ENCODE measurements at regions not wholly inside any gene's neighbourhood (a gene's known extent, or its start where the extent isn't known, plus 50 kb on each side); places are given as distances from the start of the nearest gene placed in this dataset.

GRCh38 chr9:26034786-26035185 lies 356.5 kb upstream of the TUSC1 start:
- no peak for DNase-seq (ENCODE audit: low spot score in 2 of 2)
- TF ChIP-seq POLR2A (IDR thresholded peaks at IDR 0.05): no peak
- 85 to 94% methylated on average over 6 of the region's 6 CpGs for WGBS, 2 donors
- intact Hi-C loops (cut with DNase I; ENCODE audit: low total_unique reads): no loop called here
- H3K4me3 ChIP-seq (ENCODE audit: low read depth, poor library complexity, severe bottlenecking): no peak overlapping the region

- TF ChIP-seq POLR2A (IDR thresholded peaks at IDR 0.05): no peak
- TF ChIP-seq CTCF (IDR thresholded peaks at IDR 0.05): no peak
- DNase-seq (ENCODE audit: low spot score in 2 of 2): no peak
- H3K4me3 ChIP-seq (ENCODE audit: low read depth, poor library complexity, severe bottlenecking): no peak overlapping the region
- 47 to 54% methylated on average over 3 of the region's 3 CpGs for WGBS, 2 donors
- intact Hi-C loops (cut with DNase I; ENCODE audit: low total_unique reads): no loop called here
These were observed 355.1 kb upstream of the TUSC1 start for GRCh38 chr9:26033336-26033735.

- no peak for TF ChIP-seq CTCF (IDR thresholded peaks at IDR 0.05)
- H3K4me3 ChIP-seq (ENCODE audit: low read depth, poor library complexity, severe bottlenecking): no peak overlapping the region
- no peak for DNase-seq (ENCODE audit: low spot score in 2 of 2)
- intact Hi-C loops (cut with DNase I; ENCODE audit: low total_unique reads): no loop called here
- WGBS, 2 donors: 82 to 89% methylated on average over 2 of the region's 2 CpGs
These were observed 348.3 kb upstream of the TUSC1 start for GRCh38 chr9:26026423-26027100.

- no peak for DNase-seq (ENCODE audit: low spot score in 2 of 2)
- intact Hi-C loops (cut with DNase I; ENCODE audit: low total_unique reads): no loop called here
- TF ChIP-seq POLR2A (IDR thresholded peaks at IDR 0.05): no peak
- TF ChIP-seq CTCF (IDR thresholded peaks at IDR 0.05): no peak
- H3K4me3 ChIP-seq (ENCODE audit: low read depth, poor library complexity, severe bottlenecking): no peak overlapping the region
These were observed 335.0 kb upstream of the TUSC1 start for GRCh38 chr9:26013199-26013598.

- 94 to 95% methylated on average over 3 of the region's 3 CpGs for WGBS, 2 donors
- TF ChIP-seq POLR2A (IDR thresholded peaks at IDR 0.05): no peak
- intact Hi-C loops (cut with DNase I; ENCODE audit: low total_unique reads): no loop called here
- DNase-seq (ENCODE audit: low spot score in 2 of 2): no peak
- no peak overlapping the region for H3K4me3 ChIP-seq (ENCODE audit: low read depth, poor library complexity, severe bottlenecking)
These were observed 334.6 kb upstream of the TUSC1 start for GRCh38 chr9:26012797-26013196.

GRCh38 chr9:25994605-25995004 lies 316.4 kb upstream of the TUSC1 start:
- TF ChIP-seq POLR2A (IDR thresholded peaks at IDR 0.05) (no peak), CTCF (IDR thresholded peaks at IDR 0.05) (no peak)
- 69 to 78% methylated on average over 6 of the region's 6 CpGs for WGBS, 2 donors
- H3K4me3 ChIP-seq (ENCODE audit: low read depth, poor library complexity, severe bottlenecking): no peak overlapping the region
- DNase-seq (ENCODE audit: low spot score in 2 of 2): no peak
- intact Hi-C loops (cut with DNase I; ENCODE audit: low total_unique reads): no loop called here

- TF ChIP-seq POLR2A (IDR thresholded peaks at IDR 0.05) (no peak), CTCF (IDR thresholded peaks at IDR 0.05) (no peak)
- 60 to 85% methylated on average over 1 of the region's 1 CpG for WGBS, 2 donors
- no peak for DNase-seq (ENCODE audit: low spot score in 2 of 2)
- H3K4me3 ChIP-seq (ENCODE audit: low read depth, poor library complexity, severe bottlenecking): no peak overlapping the region
- intact Hi-C loops (cut with DNase I; ENCODE audit: low total_unique reads): no loop called here
These were observed 312.1 kb upstream of the TUSC1 start for GRCh38 chr9:25990376-25990775.

All from lower leg skin (tissue), 4 donors.